Globus pallidus (tissue), 1 donor: ENCODE measurements at regions not wholly inside any gene's neighbourhood (a gene's known extent, or its start where the extent isn't known, plus 50 kb on each side); places are given as distances from the start of the nearest gene placed in this dataset.

Experiments used
- DNase-seq: peaks from one replicate; pipeline ENCODE4 v3.0.0-alpha.2; 2015; ENCODE audit warnings: low spot score

GRCh38 chr11:70872955-70873735 lies 379.2 kb downstream of the SHANK2 start:
- no peak for DNase-seq

- DNase-seq = no peak
Observed at GRCh38 chr11:70873736-70874412, 378.5 kb downstream of the SHANK2 start.

DNA sequence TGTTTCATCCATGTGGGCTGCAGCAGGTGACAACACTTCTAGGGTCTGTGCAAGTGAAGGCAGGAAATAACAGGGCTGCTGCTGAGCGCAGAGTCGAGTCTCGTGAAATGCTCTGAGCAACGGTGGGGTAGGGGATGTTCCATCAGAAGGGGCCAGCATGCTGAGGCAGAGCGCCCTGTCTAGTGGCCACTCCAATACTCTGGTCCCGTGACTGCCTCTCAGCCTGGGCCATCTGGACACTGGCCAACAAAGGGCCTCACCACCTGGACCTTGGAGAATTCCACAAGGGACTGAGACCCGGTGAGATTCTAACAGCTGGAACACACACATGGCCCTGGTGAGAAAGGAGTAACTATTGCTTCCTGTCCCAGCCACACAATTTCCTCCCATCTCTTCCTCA lies 375.7 kb downstream of the SHANK2 start:
- no peak for DNase-seq

GRCh38 chr11:70877151-70877550 lies 375.2 kb downstream of the SHANK2 start:
- DNase-seq = no peak

DNA sequence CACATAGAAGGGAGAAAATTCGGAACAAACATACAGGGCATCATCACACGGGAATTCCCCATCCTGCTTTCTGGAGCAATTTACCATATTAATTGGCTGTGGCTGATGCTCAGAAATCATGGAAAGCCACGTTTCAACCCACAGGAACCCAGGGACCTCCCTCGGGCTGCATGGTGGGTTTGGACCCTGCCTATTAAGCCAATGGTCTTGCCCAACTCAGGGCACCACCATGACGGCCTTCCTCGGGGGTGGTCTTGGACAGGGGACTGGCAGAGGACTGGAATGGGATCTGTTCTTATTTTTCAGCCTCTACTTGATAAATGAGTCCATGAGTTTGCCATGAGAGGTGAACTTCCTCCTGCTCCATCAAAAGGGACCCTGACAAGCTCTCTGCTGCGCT lies 374.0 kb downstream of the SHANK2 start:
- no peak for DNase-seq

DNA sequence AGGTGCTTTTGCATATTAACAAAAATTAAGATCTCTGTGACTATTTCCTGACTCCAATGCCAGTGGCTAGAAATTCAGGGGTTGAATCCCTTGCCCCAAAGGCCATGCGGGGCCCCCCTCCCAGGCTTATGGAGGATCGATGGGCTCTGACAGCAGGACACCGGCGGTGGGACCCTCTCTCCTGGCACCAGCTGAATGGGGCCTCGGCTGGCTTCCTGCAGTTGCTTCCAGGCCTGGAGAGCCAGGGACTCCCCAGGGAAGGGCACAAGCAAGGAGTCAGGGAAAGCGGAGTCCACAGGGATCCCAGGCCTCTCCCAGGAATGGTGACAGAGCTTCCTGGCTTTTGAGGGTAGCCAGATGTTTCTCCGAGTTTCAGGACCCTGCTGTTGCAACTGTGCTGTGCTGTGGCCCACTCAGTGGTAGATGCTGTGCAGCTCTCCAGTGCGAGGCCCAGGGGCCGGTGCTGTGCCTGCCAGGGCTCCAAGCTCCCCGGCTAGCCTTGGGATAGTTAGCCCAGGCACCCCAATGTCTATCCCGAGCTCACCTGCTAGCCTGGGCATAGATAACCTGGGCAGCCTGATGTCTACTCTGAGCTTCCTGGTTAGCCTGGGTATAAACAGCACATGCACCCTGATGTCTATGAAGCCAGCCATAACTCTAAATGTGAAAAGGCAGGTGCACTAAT lies 372.6 kb downstream of the SHANK2 start:
- no peak for DNase-seq

DNA sequence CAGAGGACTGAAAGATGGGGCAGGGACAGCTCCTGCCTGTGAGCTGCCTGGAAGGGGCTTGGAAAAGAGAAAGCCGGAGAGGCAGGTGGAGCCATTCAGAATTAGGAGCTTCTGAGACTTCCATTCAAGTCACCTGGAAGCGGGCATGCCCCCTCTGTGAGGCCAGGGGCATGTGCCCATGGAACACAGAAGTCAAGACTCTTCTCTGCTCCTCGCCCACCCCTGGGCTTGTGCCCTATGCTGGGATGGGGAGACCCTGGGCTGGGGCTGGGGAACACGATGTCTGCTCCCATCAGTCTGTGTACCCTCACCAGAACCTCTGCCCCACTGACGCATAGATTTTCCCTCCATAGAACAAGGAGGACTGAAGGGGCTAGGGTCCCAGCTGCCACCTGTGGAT lies 372.0 kb downstream of the SHANK2 start:
- no peak for DNase-seq

- no peak for DNase-seq
Observed at GRCh38 chr11:70881948-70882715, 370.2 kb downstream of the SHANK2 start.

DNA sequence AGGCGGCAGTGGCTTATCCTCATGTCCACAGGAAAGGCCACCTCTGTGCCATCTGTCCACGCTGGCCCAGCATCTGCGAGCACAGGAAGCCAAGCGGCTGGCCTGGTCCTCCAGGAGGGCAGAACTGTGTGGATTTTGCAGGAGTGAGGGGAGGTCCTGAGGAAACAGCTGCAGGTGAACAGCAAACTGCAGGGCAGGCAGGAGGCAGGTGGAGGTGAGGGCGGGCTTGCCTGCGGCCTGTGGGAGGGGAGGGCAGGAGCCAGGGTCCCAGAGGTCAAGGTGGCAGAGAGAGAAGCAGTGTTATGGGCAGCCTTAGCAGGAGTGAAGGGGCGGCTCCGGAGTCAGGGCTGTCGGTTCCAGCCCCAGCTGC lies 369.7 kb downstream of the SHANK2 start:
- no peak for DNase-seq

DNA sequence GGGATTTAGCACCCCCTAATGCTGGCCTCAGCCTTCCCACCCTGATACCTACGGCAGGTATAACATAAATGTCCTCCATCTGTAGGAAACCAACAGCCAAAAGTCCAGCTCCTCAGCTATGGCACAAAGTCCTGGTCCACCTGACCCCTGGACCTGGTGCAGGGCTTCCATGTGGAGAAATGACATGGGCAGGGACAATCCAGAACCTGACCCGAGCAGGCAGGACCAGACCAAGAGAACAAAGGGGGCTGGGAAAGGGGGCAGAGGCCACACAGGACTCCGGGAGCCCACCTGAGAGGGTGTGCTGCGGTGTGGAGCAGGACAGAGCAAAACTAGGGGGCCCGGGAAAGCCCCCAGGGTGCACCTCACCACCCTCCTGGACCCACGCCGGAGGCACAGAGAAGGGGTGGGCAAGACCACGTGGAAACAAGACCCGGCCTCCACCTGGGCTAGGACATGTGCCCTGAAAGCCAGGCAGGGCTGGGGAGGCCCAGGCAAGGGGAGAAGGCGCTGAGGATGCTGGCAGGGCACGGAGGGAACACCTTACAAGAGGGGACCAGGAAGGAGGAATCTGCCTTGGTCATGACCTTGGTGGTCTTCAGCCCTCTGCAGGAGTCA lies 368.9 kb downstream of the SHANK2 start:
- no peak for DNase-seq

DNA sequence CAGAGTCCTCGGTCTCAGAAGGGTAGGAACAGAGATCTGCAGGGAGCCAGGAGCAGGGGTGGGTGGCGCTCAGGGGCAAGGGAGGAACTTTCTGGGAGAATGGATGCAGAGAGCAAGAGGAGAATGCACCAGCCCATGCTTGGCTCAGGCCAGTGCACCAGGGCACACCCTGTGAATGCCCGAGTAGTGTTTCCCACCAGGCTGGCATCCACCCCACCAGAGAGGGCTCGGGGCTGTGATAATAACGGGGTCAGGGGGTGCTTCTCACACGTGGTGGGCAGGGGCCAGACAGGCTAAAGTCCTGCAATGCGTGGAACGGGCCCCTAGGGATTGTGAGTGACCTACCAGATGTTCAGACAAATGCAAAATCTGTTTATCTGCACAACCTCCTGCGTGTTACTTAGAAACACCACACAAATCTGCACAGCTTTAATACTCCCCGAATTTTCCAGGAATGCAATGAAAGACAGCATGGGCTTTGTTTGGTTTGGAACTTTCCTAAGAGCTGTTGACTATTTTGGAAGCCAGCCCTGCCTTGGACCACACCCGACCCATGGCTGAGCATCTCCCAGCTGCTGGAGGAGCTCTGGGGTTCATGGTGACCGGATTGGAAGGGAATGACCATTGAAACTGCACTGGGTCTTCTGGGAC lies 368.3 kb downstream of the SHANK2 start:
- DNase-seq = no peak

- DNase-seq = no peak
Observed at GRCh38 chr11:70885281-70886231, 366.8 kb downstream of the SHANK2 start.

- no peak for DNase-seq
Observed at GRCh38 chr11:70886256-70886655, 366.1 kb downstream of the SHANK2 start.

GRCh38 chr11:70886676-70887541 lies 365.5 kb downstream of the SHANK2 start:
- DNase-seq = no peak

GRCh38 chr11:70887542-70887827 lies 364.9 kb downstream of the SHANK2 start:
- DNase-seq = no peak

DNA sequence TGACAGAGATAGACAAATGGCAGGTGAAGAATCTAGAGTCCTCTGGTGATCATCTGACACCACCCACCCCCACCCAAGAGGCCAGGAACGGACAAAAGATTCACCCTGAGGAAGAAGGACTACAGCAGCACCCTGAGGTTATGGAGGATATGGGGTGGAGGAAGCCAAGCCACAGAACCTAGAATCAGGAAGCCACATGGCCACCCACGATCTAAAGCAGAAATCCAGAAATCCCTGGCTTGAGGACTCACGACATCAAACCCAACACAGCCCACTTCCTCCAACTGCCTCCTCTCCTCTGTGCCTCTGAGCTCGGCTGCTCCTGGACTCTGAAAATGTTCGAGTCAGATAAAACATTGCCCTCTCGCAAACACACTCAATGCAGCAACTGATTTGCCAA lies 364.3 kb downstream of the SHANK2 start:
- no peak for DNase-seq

DNA sequence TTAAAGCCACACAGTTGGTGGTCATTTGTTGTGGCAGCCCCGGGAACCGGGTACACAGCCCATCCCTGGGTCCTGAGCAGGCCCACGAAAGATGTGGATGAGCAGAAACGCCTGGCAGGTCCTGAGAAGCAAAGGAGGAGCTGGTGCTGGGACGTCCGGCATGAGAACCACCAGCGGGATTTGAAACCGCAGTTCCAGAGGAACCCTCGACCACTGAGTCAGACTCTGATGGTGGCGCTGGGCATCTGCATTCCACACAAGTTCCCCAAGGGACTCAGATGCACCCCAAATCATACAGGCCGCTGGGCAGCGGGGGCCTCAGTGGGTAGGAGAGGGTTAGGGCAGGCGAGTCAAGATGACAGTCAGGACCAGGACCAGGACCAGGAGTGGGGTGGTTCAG lies 363.0 kb downstream of the SHANK2 start:
- no peak for DNase-seq

- DNase-seq = no peak
Observed at GRCh38 chr11:70891844-70892380, 360.5 kb downstream of the SHANK2 start.

DNA sequence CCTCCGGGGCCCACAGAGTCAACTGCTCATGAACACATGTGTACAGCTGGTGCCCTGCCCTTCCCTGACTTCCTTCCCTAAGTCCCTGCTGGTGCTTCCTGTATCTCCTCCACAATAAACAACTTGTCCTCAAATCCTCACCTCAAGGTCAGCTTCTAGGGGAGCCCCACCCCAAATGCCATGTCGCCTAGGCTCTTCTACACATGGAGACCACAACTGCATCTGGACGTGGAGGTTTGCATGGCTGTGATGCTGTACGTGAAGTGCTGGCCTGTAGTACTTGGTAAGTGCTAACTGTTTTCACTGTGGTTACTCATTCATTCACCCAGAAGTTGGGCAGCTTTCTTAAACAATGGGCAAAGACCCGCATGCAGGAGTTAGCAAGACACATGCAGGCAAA lies 359.5 kb downstream of the SHANK2 start:
- DNase-seq = no peak
